GM23338 (cell line): ENCODE measurements at regions not wholly inside any gene's neighbourhood (a gene's known extent, or its start where the extent isn't known, plus 50 kb on each side); places are given as distances from the start of the nearest gene placed in this dataset.
"Not testable (repeated sequence)": the region's sequence is repeated elsewhere in the genome, so short reads cannot be mapped to it uniquely, and the experiment has no call there.

Experiments
- NANOG ChIP-seq: IDR thresholded peaks from 2 replicates; pipeline ENCODE4 v1.6.1; 2016; ENCODE audit warnings: antibody characterized with exemption, borderline replicate concordance
- TF ChIP-seq, protein P1 (sequence below), 2 experiments: fragments of 200-600 bp in 1 of 2; sonication (generic) in 1 of 2; conservative IDR thresholded peaks; 2 replicates each; pipeline versions ENCODE4 v1.5.1 to v1.6.1; 2016 to 2017; ENCODE audit warnings: antibody characterized with exemption in 2 of 2, low read depth in 2 of 2, mild to moderate bottlenecking in 2 of 2, moderate library complexity in 1 of 2

DNA sequence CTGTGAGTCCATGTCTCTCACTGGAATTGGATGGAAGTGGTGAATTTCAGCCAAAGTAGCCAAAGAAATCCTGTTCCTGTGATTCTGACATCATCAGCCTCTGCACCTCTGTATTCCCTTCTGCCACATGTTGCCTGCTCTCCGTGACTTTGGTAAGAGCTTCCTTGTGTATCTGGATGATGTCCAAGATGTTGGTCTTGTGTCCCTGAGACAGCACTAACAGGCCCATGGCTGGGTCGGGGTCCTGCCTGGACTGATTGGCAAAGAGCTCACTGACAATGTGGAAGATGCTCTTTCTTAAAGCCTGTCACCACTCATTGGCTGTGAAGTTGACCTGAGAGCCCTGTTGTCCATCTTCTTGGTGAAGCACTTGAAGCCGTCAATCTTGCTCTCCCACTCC is 247.3 kb downstream of the CWH43 start:
- TF ChIP-seq, protein P1, sequence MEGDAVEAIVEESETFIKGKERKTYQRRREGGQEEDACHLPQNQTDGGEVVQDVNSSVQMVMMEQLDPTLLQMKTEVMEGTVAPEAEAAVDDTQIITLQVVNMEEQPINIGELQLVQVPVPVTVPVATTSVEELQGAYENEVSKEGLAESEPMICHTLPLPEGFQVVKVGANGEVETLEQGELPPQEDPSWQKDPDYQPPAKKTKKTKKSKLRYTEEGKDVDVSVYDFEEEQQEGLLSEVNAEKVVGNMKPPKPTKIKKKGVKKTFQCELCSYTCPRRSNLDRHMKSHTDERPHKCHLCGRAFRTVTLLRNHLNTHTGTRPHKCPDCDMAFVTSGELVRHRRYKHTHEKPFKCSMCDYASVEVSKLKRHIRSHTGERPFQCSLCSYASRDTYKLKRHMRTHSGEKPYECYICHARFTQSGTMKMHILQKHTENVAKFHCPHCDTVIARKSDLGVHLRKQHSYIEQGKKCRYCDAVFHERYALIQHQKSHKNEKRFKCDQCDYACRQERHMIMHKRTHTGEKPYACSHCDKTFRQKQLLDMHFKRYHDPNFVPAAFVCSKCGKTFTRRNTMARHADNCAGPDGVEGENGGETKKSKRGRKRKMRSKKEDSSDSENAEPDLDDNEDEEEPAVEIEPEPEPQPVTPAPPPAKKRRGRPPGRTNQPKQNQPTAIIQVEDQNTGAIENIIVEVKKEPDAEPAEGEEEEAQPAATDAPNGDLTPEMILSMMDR (conservative IDR thresholded peaks at IDR 0.05; ENCODE audit: low read depth in 2 of 2): not testable (repeated sequence)
- TF ChIP-seq NANOG: not testable (repeated sequence)
